H1 (cell line): ENCODE measurements at regions not wholly inside any gene's neighbourhood (a gene's known extent, or its start where the extent isn't known, plus 50 kb on each side); places are given as distances from the start of the nearest gene placed in this dataset.

Source experiments
- CTCF ChIA-PET: fragments of 300-600 bp; sonication (Branson Sonifier 250); formaldehyde crosslinking; loops from one replicate; lab custom pipeline; 2021; ENCODE audit not compliant: partially characterized antibody; lab: Charles Lee
- POLR2A ChIA-PET: fragments of 300-600 bp; sonication (Branson Sonifier 250); formaldehyde crosslinking; loops from one replicate; lab custom pipeline; 2021; ENCODE audit warnings: inconsistent platforms; ENCODE audit not compliant: partially characterized antibody; lab: Charles Lee
- DNase-seq, 2 experiments: peaks; one replicate each; pipeline versions ENCODE4 v3.0.0 to v3.0.0-alpha.2; 2010 to 2022; ENCODE audit warnings: low spot score in 2 of 2, low read depth in 1 of 2, mixed read lengths in 1 of 2
- FAIRE-seq: peaks from 2 replicates; lab custom pipeline; 2011; peaks lifted over from hg19 to GRCh38; lab: Jason Lieb, UNC
- H2AFZ ChIP-seq: 2 replicates; pipeline ENCODE4 v1.8.1; 2012; ENCODE audit warnings: low read length, inconsistent platforms
- H2AK5ac ChIP-seq: 2 replicates; pipeline ENCODE4 v1.6.1; 2013; ENCODE audit warnings: low read depth, low read length
- H2BK120ac ChIP-seq: replicated peaks from 2 replicates; pipeline ENCODE3; 2013; ENCODE audit warnings: low read depth, low read length, inconsistent platforms
- H2BK12ac ChIP-seq: 2 replicates; pipeline ENCODE4 v1.6.1; 2013; ENCODE audit warnings: low read depth, low read length
- H2BK15ac ChIP-seq: 2 replicates; pipeline ENCODE4 v1.6.1; 2013; ENCODE audit warnings: low read length
- H2BK20ac ChIP-seq: 2 replicates; pipeline ENCODE4 v1.6.1; 2013; ENCODE audit warnings: low read length
- H2BK5ac ChIP-seq: 2 replicates; pipeline ENCODE4 v1.6.1; 2013; ENCODE audit warnings: low read depth, low read length
- H3K14ac ChIP-seq: 2 replicates; pipeline ENCODE4 v1.6.1; 2013; ENCODE audit warnings: inconsistent platforms; ENCODE audit not compliant: insufficient read length
- H3K18ac ChIP-seq: 2 replicates; pipeline ENCODE4 v1.6.1; 2013; ENCODE audit warnings: low read length; ENCODE audit errors: extremely low read depth
- H3K23ac ChIP-seq: 2 replicates; pipeline ENCODE4 v1.6.1; 2013; ENCODE audit warnings: inconsistent platforms; ENCODE audit not compliant: insufficient read length
- H3K23me2 ChIP-seq: 2 replicates; pipeline ENCODE4 v1.6.1; 2013; ENCODE audit warnings: low read depth, low read length
- H3K27ac ChIP-seq: 2 replicates; pipeline ENCODE4 v1.6.1; 2011; ENCODE audit warnings: low read depth, low read length, inconsistent platforms
- H3K27me3 ChIP-seq, 4 experiments: replicated peaks in 1 of 4; 1 replicate in 1 of 4; 2 replicates in 3 of 4; pipeline versions ENCODE4 v1.6.1 to v1.8.1; 2011 to 2013; ENCODE audit warnings: low read length in 3 of 4, mild to moderate bottlenecking in 3 of 4, inconsistent platforms in 2 of 4, mixed read lengths in 2 of 4, moderate library complexity in 1 of 4; ENCODE audit not compliant: control insufficient read depth in 3 of 4, insufficient read depth in 3 of 4; ENCODE audit errors: extremely low read depth in 1 of 4
- H3K36me3 ChIP-seq, 4 experiments: 2 replicates each; pipeline versions ENCODE4 v1.6.1 to v1.8.1; 2011 to 2013; ENCODE audit warnings: mild to moderate bottlenecking in 4 of 4, low read length in 3 of 4, moderate library complexity in 2 of 4, control low read depth in 1 of 4, inconsistent platforms in 1 of 4; ENCODE audit not compliant: insufficient read depth in 4 of 4, control insufficient read depth in 2 of 4
- H3K4ac ChIP-seq: replicated peaks from 2 replicates; pipeline ENCODE3; 2013; ENCODE audit warnings: low read length, low read depth, mixed read lengths, inconsistent platforms; ENCODE audit not compliant: insufficient read length
- H3K4me1 ChIP-seq, 4 experiments: replicated peaks in 1 of 4; 1 replicate in 1 of 4; 2 replicates in 3 of 4; pipeline versions ENCODE4 v1.6.1 to v1.8.1; 2011 to 2013; ENCODE audit warnings: low read length in 3 of 4, inconsistent platforms in 2 of 4, mixed read lengths in 1 of 4; ENCODE audit not compliant: insufficient read depth in 4 of 4, control insufficient read depth in 3 of 4
- H3K4me2 ChIP-seq, 2 experiments: 2 replicates each; pipeline versions ENCODE4 v1.6.1 to v1.8.1; 2011 to 2013; ENCODE audit warnings: low read depth in 2 of 2, low read length in 2 of 2, control low read depth in 1 of 2, inconsistent platforms in 1 of 2, mild to moderate bottlenecking in 1 of 2; ENCODE audit not compliant: insufficient read depth in 1 of 2
- H3K4me3 ChIP-seq, 4 experiments: fragments of 200-600, 300-600 bp in 1 of 4; sonication (generic), shearing (Covaris generic), sonication (Bioruptor Twin) in 1 of 4; 2 replicates each; pipeline versions ENCODE4 v1.5.1 to v1.8.1; 2011 to 2016; ENCODE audit warnings: low read length in 4 of 4, low read depth in 3 of 4, control low read depth in 2 of 4, inconsistent platforms in 2 of 4, mild to moderate bottlenecking in 2 of 4, mixed read lengths in 1 of 4, moderate library complexity in 1 of 4; ENCODE audit not compliant: insufficient read depth in 2 of 4; ENCODE audit errors: extremely low read depth in 1 of 4
- H3K56ac ChIP-seq: replicated peaks from 2 replicates; pipeline ENCODE3; 2013; ENCODE audit warnings: low read depth, mild to moderate bottlenecking, mixed read lengths, low read length, inconsistent platforms; ENCODE audit not compliant: insufficient read length
- H3K79me1 ChIP-seq: 2 replicates; pipeline ENCODE4 v1.6.1; 2013; ENCODE audit warnings: low read depth, low read length, control low read depth
- H3K79me2 ChIP-seq, 2 experiments: 2 replicates each; pipeline versions ENCODE4 v1.6.1 to v1.8.1; 2012 to 2013; ENCODE audit warnings: low read length in 2 of 2, mild to moderate bottlenecking in 2 of 2, inconsistent platforms in 1 of 2; ENCODE audit not compliant: insufficient read depth in 2 of 2, control insufficient read depth in 1 of 2
- H3K9ac ChIP-seq, 4 experiments: replicated peaks in 1 of 4; 1 replicate in 1 of 4; 2 replicates in 3 of 4; pipeline versions ENCODE4 v1.6.1 to v1.8.1; 2011 to 2013; ENCODE audit warnings: low read depth in 3 of 4, low read length in 3 of 4, control low read depth in 2 of 4, mild to moderate bottlenecking in 2 of 4, moderate library complexity in 2 of 4, inconsistent platforms in 1 of 4; ENCODE audit errors: extremely low read depth in 1 of 4
- H3K9me3 ChIP-seq, 2 experiments: 2 replicates each; pipeline versions ENCODE4 v1.6.1 to v1.8.1; 2012 to 2013; ENCODE audit warnings: mild to moderate bottlenecking in 2 of 2, moderate library complexity in 2 of 2, control low read depth in 1 of 2, inconsistent platforms in 1 of 2, low read depth in 1 of 2, low read length in 1 of 2, mixed read lengths in 1 of 2; ENCODE audit not compliant: insufficient read depth in 2 of 2
- H4K20me1 ChIP-seq, 2 experiments: replicated peaks in 1 of 2; 2 replicates each; pipeline versions ENCODE3 to v1.8.1; 2011 to 2013; ENCODE audit warnings: inconsistent platforms in 2 of 2, low read length in 2 of 2, mild to moderate bottlenecking in 1 of 2; ENCODE audit not compliant: insufficient read depth in 2 of 2, control insufficient read depth in 1 of 2
- H4K5ac ChIP-seq: 2 replicates; pipeline ENCODE4 v1.6.1; 2013; ENCODE audit warnings: low read length, low read depth, mixed read lengths, inconsistent platforms; ENCODE audit not compliant: insufficient read length
- H4K8ac ChIP-seq: 2 replicates; pipeline ENCODE4 v1.8.0; 2013; ENCODE audit warnings: mild to moderate bottlenecking, moderate library complexity, low read length, inconsistent platforms; ENCODE audit not compliant: insufficient read depth; ENCODE audit errors: extremely low read depth
- H4K91ac ChIP-seq: replicated peaks from 2 replicates; pipeline ENCODE3; 2013; ENCODE audit warnings: low read length, mixed read lengths, inconsistent platforms; ENCODE audit not compliant: insufficient read length
- NANOG ChIP-seq: IDR thresholded peaks from 2 replicates; pipeline ENCODE4 v1.6.1; 2011; ENCODE audit warnings: low read length, low read depth, mild to moderate bottlenecking, inconsistent platforms; ENCODE audit not compliant: insufficient read depth, poor library complexity, severe bottlenecking
- ZNF274 ChIP-seq: IDR thresholded peaks from 2 replicates; pipeline ENCODE4 v1.7.0; 2012; ENCODE audit warnings: low read length, borderline replicate concordance; ENCODE audit errors: extremely low read depth
- WGBS, 2 experiments: shearing (Covaris generic) in 1 of 2; methylation state at CpG; one replicate each; pipeline versions ENCODE4 v1.1.6 to v1.1.7; 2013 to 2015; ENCODE audit warnings: low lambda C conversion rate in 2 of 2, mixed read lengths in 2 of 2, inconsistent platforms in 1 of 2, low coverage in 1 of 2, missing lambda C conversion rate in 1 of 2; ENCODE audit not compliant: insufficient replicate concordance in 2 of 2, insufficient coverage in 1 of 2, insufficient read length in 1 of 2; ENCODE audit errors: extremely low coverage in 1 of 2, missing lambda C conversion rate in 1 of 2; 5-methylcytosine and 5-hydroxymethylcytosine counted together

- Histone ChIP-seq H3K36me3 (peaks cover 0 to 16% (median 1%) of the 10 kb centered on the region in 4 experiments; a peak in 2 of 8 replicates), H3K18ac (no peak overlapping the region), H4K91ac (no peak overlapping the region), H3K56ac (no peak overlapping the region), H4K20me1 (no peaks in the 10 kb centered on the region), H2BK12ac (no peak overlapping the region), H3K27me3 (no peaks in the 10 kb centered on the region)
- no peak for TF ChIP-seq ZNF274
- no peak for TF ChIP-seq NANOG
- TF ChIP-seq, all 59 proteins: peak for 0
- H2AFZ ChIP-seq, result no peak overlapping the region
- ChIA-PET CTCF (interaction anchor here (1.2 to 5.3 kb wide), 2 partner anchors 12 kb away, joined by 3 to 20 read pairs; no protein-coding TSS in a partner anchor), POLR2A (no interaction called here)
- H4K8ac ChIP-seq, result no peak overlapping the region
- no peak overlapping the region for H4K5ac ChIP-seq
- no peak overlapping the region for H2BK120ac ChIP-seq
- no peak overlapping the region for H3K27ac ChIP-seq
- no peak overlapping the region for H3K23ac ChIP-seq
- no peak overlapping the region for H2BK20ac ChIP-seq
- no peak overlapping the region for H2BK5ac ChIP-seq
- WGBS, 2 experiments, result 90% methylated on average over 4 of the region's 4 CpGs; no CpG with 5 or more reads in 1 of the 2 experiments
- H3K4me2 ChIP-seq, result no peak overlapping the region
- FAIRE-seq, result no peak
- no peak for DNase-seq
- no peak overlapping the region for H3K14ac ChIP-seq
- no peak overlapping the region for H3K4me3 ChIP-seq
- no peaks in the 10 kb centered on the region for H3K23me2 ChIP-seq
- no peak overlapping the region for H3K9ac ChIP-seq
- no peaks in the 10 kb centered on the region for H3K79me2 ChIP-seq
- H3K4ac ChIP-seq, result no peak overlapping the region
- no peak overlapping the region for H2BK15ac ChIP-seq
- no peak overlapping the region for H2AK5ac ChIP-seq
- peaks cover 11 to 15% of the 10 kb centered on the region in 2 experiments for H3K9me3 ChIP-seq
- H3K79me1 ChIP-seq, result no peaks in the 10 kb centered on the region
- H3K4me1 ChIP-seq, result no peaks in the 10 kb centered on the region
Measured at GRCh38 chr19:28608292-28608691, 604.7 kb downstream of the UQCRFS1 start.
